GM23248 (cell line): ENCODE measurements at regions not wholly inside any gene's neighbourhood (a gene's known extent, or its start where the extent isn't known, plus 50 kb on each side); places are given as distances from the start of the nearest gene placed in this dataset.

Experiments
- EZH2 ChIP-seq: fragments of 200-600 bp; sonication (generic); IDR thresholded peaks from 2 replicates; pipeline ENCODE4 v1.6.1; 2018; ENCODE audit warnings: antibody characterized with exemption, mild to moderate bottlenecking; ENCODE audit not compliant: insufficient read depth, poor library complexity, severe bottlenecking
- EZH2phosphoT487 ChIP-seq: fragments of 200-600 bp; sonication (generic); IDR thresholded peaks from 2 replicates; pipeline ENCODE4 v1.6.1; 2018; ENCODE audit warnings: antibody characterized with exemption, moderate library complexity, mild to moderate bottlenecking, low read depth; ENCODE audit not compliant: insufficient read depth

GRCh38 chr16:49049644-49050043, 232.0 kb downstream of the CBLN1 start:
- no peak for TF ChIP-seq EZH2phosphoT487
- TF ChIP-seq EZH2 = no peak
